Lower leg skin (tissue), 4 donors: ENCODE measurements at regions not wholly inside any gene's neighbourhood (a gene's known extent, or its start where the extent isn't known, plus 50 kb on each side); places are given as distances from the start of the nearest gene placed in this dataset.

Source experiments
- DNase-seq, 2 donors: peaks; one replicate each; pipeline ENCODE4 v3.0.0-alpha.2; 2019; ENCODE audit warnings: low spot score in 2 of 2
- H3K4me3 ChIP-seq: fragments of 200-600 bp; sonication (generic); 2 replicates; pipeline ENCODE4 v1.5.1; 2017; ENCODE audit warnings: mild to moderate bottlenecking, low read depth; ENCODE audit not compliant: poor library complexity, severe bottlenecking
- CTCF ChIP-seq, 3 donors: fragments of 450-650 bp; IDR thresholded peaks; one replicate each; pipeline ENCODE4 v1.5.1; 2016; ENCODE audit warnings: antibody characterized with exemption in 3 of 3, mild to moderate bottlenecking in 3 of 3, moderate library complexity in 2 of 3
- POLR2A ChIP-seq, 2 donors: fragments of 450-650 bp; IDR thresholded peaks; one replicate each; pipeline ENCODE4 v1.6.1; 2016 to 2017; ENCODE audit warnings: antibody characterized with exemption in 2 of 2, mild to moderate bottlenecking in 1 of 2, moderate library complexity in 1 of 2
- WGBS, 2 donors: methylation state at CpG; one replicate each; pipeline ENCODE4 v1.1.5; 2018; 5-methylcytosine and 5-hydroxymethylcytosine counted together
- intact Hi-C: fragments of 100-400 bp; cut with DNase I; formaldehyde crosslinking; loops from one replicate; pipeline ENCODE4 v1.15.0; 2023; ENCODE audit warnings: low total_unique reads

GRCh38 chr15:94592495-94592894 is 361.1 kb downstream of the MCTP2 start:
- TF ChIP-seq POLR2A (IDR thresholded peaks at IDR 0.05) (no peak), CTCF (IDR thresholded peaks at IDR 0.05) (no peak)
- H3K4me3 ChIP-seq = no peak overlapping the region
- intact Hi-C loops = no loop called here
- no peak for DNase-seq

GRCh38 chr15:94596707-94597106 is 365.3 kb downstream of the MCTP2 start:
- intact Hi-C loops = no loop called here
- H3K4me3 ChIP-seq = no peak overlapping the region
- WGBS, 2 donors = 70 to 79% methylated on average over 1 of the region's 1 CpG
- DNase-seq = no peak
- no peak for TF ChIP-seq CTCF (IDR thresholded peaks at IDR 0.05)
- no peak for TF ChIP-seq POLR2A (IDR thresholded peaks at IDR 0.05)

- intact Hi-C loops = no loop called here
Measured at GRCh38 chr15:94600505-94600904, 369.1 kb downstream of the MCTP2 start.

GRCh38 chr15:94602754-94603470 is 371.6 kb downstream of the MCTP2 start:
- TF ChIP-seq POLR2A (IDR thresholded peaks at IDR 0.05) = no peak
- TF ChIP-seq CTCF (IDR thresholded peaks at IDR 0.05) = no peak
- DNase-seq = no peak
- WGBS, 2 donors = 67 to 71% methylated on average over 8 of the region's 8 CpGs
- H3K4me3 ChIP-seq = no peak overlapping the region
- intact Hi-C loops = no loop called here

More at GRCh38 chr15:94600505-94600904, 369.1 kb downstream of the MCTP2 start:
- no peak for TF ChIP-seq CTCF (IDR thresholded peaks at IDR 0.05)
- TF ChIP-seq POLR2A (IDR thresholded peaks at IDR 0.05) = no peak
- no peak overlapping the region for H3K4me3 ChIP-seq
- 67 to 69% methylated on average over 8 of the region's 8 CpGs for WGBS, 2 donors
- no peak for DNase-seq

GRCh38 chr15:94606286-94606685 is 374.9 kb downstream of the MCTP2 start:
- TF ChIP-seq CTCF (IDR thresholded peaks at IDR 0.05) (no peak), POLR2A (IDR thresholded peaks at IDR 0.05) (no peak)
- no peak overlapping the region for H3K4me3 ChIP-seq
- intact Hi-C loops = no loop called here
- no peak for DNase-seq

- DNase-seq = peak; percentile 39 to 87
- no peak for TF ChIP-seq CTCF (IDR thresholded peaks at IDR 0.05)
- no peak for TF ChIP-seq POLR2A (IDR thresholded peaks at IDR 0.05)
- H3K4me3 ChIP-seq = no peak overlapping the region
- WGBS, 2 donors = 46 to 47% methylated on average over 7 of the region's 7 CpGs
- intact Hi-C loops = no loop called here
Measured at GRCh38 chr15:94607176-94607654, 375.9 kb downstream of the MCTP2 start.
